SK-N-SH treated with all-trans-retinoic acid at 6 μM for 48 hours (cell line): ENCODE measurements at regions not wholly inside any gene's neighbourhood (a gene's known extent, or its start where the extent isn't known, plus 50 kb on each side); places are given as distances from the start of the nearest gene placed in this dataset.

Experiments
- ATAC-seq: fragments of 200-7000 bp; cut with Tn5 transposase; 3 replicates; pipeline ENCODE4 v1.9.1; 2020; ENCODE audit warnings: mild to moderate bottlenecking, moderate library complexity
- ARNTL ChIP-seq: fragments of 450-650 bp; formaldehyde crosslinking; IDR thresholded peaks from 2 replicates; pipeline ENCODE4 v1.5.0; 2020; ENCODE audit warnings: low read depth, mild to moderate bottlenecking, moderate library complexity, borderline replicate concordance
- BACH2 ChIP-seq: fragments of 250-450 bp; sonication (Bioruptor Pico); IDR thresholded peaks from 2 replicates; pipeline ENCODE4 v1.9.0; 2021; ENCODE audit warnings: mild to moderate bottlenecking, borderline replicate concordance
- CSDC2 ChIP-seq: fragments of 250-450 bp; sonication (Bioruptor Pico); IDR thresholded peaks from 2 replicates; pipeline ENCODE4 v1.5.0; 2020; ENCODE audit warnings: mild to moderate bottlenecking, moderate library complexity
- CSRNP3 ChIP-seq: fragments of 250-450 bp; sonication (Bioruptor Pico); IDR thresholded peaks from 2 replicates; pipeline ENCODE4 v1.5.1; 2021; ENCODE audit warnings: mild to moderate bottlenecking, moderate library complexity
- ESRRG ChIP-seq: fragments of 250-450 bp; sonication (Bioruptor Pico); IDR thresholded peaks from 2 replicates; pipeline ENCODE4 v1.6.1; 2021; ENCODE audit warnings: mild to moderate bottlenecking
- ISL1 ChIP-seq: fragments of 250-450 bp; sonication (Bioruptor Pico); IDR thresholded peaks from 2 replicates; pipeline ENCODE4 v2.1.2; 2022; ENCODE audit warnings: mild to moderate bottlenecking, moderate library complexity
- PATZ1 ChIP-seq: fragments of 250-450 bp; sonication (Bioruptor Pico); IDR thresholded peaks from 2 replicates; pipeline ENCODE4 v1.8.0; 2020; ENCODE audit warnings: mild to moderate bottlenecking, moderate library complexity, borderline replicate concordance
- PPARA ChIP-seq: fragments of 250-450 bp; sonication (Bioruptor Pico); IDR thresholded peaks from 2 replicates; pipeline ENCODE4 v1.5.0; 2020; ENCODE audit warnings: mild to moderate bottlenecking, borderline replicate concordance
- RARB ChIP-seq: fragments of 250-450 bp; sonication (Bioruptor Pico); IDR thresholded peaks from 2 replicates; pipeline ENCODE4 v1.8.0; 2021; ENCODE audit warnings: mild to moderate bottlenecking, moderate library complexity
- SNAI2 ChIP-seq: fragments of 250-450 bp; sonication (Bioruptor Pico); IDR thresholded peaks from 2 replicates; pipeline ENCODE4 v1.5.0; 2020; ENCODE audit warnings: mild to moderate bottlenecking, moderate library complexity
- TOX ChIP-seq: fragments of 250-450 bp; sonication (Bioruptor Pico); IDR thresholded peaks from 2 replicates; pipeline ENCODE4 v1.8.0; 2021; ENCODE audit warnings: mild to moderate bottlenecking, moderate library complexity, borderline replicate concordance
- ZC3H10 ChIP-seq: fragments of 250-450 bp; sonication (Bioruptor Pico); IDR thresholded peaks from 2 replicates; pipeline ENCODE4 v1.5.1; 2021; ENCODE audit warnings: mild to moderate bottlenecking, moderate library complexity
- ZFP3 ChIP-seq: fragments of 250-450 bp; sonication (Bioruptor Pico); IDR thresholded peaks from 2 replicates; pipeline ENCODE4 v1.5.0; 2020; ENCODE audit warnings: mild to moderate bottlenecking, moderate library complexity
- ZFP30 ChIP-seq: fragments of 450-650 bp; formaldehyde crosslinking; IDR thresholded peaks from 2 replicates; pipeline ENCODE4 v1.5.0; 2022; ENCODE audit warnings: mild to moderate bottlenecking, moderate library complexity
- ZNF565 ChIP-seq: fragments of 450-650 bp; formaldehyde crosslinking; conservative IDR thresholded peaks from 2 replicates; pipeline ENCODE4 v1.5.0; 2020; ENCODE audit warnings: low read depth, mild to moderate bottlenecking, moderate library complexity
- ZNF70 ChIP-seq: fragments of 450-650 bp; formaldehyde crosslinking; IDR thresholded peaks from 2 replicates; pipeline ENCODE4 v1.5.0; 2020; ENCODE audit warnings: mild to moderate bottlenecking, moderate library complexity
- ZNF8 ChIP-seq: fragments of 450-650 bp; formaldehyde crosslinking; IDR thresholded peaks from 2 replicates; pipeline ENCODE4 v1.5.0; 2020; ENCODE audit warnings: mild to moderate bottlenecking, moderate library complexity
- TF ChIP-seq, protein P1 (sequence below): fragments of 250-450 bp; sonication (Bioruptor Pico); IDR thresholded peaks from 2 replicates; pipeline ENCODE4 v1.5.0; 2020; ENCODE audit warnings: mild to moderate bottlenecking, moderate library complexity
- TF ChIP-seq, protein P2 (sequence below): fragments of 250-450 bp; sonication (Bioruptor Pico); IDR thresholded peaks from 2 replicates; pipeline ENCODE4 v1.5.1; 2020; ENCODE audit warnings: low read depth, mild to moderate bottlenecking, moderate library complexity

DNA sequence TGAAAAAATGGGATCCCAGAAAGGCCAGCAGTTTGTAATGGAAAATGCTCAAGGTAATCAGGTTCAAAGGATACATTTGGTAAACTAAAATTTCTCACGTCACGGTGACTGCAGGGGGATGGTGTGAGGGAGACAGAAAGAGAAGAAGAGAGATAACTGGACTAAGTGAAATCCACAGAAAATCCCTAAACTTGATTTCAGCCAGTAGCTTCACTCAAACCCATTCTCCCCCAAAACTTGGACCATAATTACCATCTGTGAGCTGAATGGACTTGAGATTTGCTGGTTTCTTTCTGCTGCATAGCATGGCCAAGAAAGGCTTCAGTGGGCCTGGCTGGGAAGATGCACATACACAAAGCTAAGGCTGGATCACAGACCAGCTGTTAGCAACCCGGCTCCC lies 155.4 kb upstream of the LMO4 start:
- TF ChIP-seq SNAI2 (CRISPR knock-in tag) (no peak), ZFP3 (CRISPR knock-in tag) (no peak), CSRNP3 (CRISPR knock-in tag) (no peak), PPARA (CRISPR knock-in tag) (no peak), CSDC2 (CRISPR knock-in tag) (no peak), ARNTL (CRISPR knock-in tag) (no peak), ZFP30 (CRISPR knock-in tag) (no peak), ZNF565 (CRISPR knock-in tag) (no peak), ZNF70 (CRISPR knock-in tag) (no peak), BACH2 (CRISPR knock-in tag) (no peak), TOX (CRISPR knock-in tag) (no peak), RARB (no peak), ESRRG (CRISPR knock-in tag) (no peak)
- TF ChIP-seq, protein P1, sequence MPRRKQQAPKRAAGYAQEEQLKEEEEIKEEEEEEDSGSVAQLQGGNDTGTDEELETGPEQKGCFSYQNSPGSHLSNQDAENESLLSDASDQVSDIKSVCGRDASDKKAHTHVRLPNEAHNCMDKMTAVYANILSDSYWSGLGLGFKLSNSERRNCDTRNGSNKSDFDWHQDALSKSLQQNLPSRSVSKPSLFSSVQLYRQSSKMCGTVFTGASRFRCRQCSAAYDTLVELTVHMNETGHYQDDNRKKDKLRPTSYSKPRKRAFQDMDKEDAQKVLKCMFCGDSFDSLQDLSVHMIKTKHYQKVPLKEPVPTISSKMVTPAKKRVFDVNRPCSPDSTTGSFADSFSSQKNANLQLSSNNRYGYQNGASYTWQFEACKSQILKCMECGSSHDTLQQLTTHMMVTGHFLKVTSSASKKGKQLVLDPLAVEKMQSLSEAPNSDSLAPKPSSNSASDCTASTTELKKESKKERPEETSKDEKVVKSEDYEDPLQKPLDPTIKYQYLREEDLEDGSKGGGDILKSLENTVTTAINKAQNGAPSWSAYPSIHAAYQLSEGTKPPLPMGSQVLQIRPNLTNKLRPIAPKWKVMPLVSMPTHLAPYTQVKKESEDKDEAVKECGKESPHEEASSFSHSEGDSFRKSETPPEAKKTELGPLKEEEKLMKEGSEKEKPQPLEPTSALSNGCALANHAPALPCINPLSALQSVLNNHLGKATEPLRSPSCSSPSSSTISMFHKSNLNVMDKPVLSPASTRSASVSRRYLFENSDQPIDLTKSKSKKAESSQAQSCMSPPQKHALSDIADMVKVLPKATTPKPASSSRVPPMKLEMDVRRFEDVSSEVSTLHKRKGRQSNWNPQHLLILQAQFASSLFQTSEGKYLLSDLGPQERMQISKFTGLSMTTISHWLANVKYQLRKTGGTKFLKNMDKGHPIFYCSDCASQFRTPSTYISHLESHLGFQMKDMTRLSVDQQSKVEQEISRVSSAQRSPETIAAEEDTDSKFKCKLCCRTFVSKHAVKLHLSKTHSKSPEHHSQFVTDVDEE = no peak
- TF ChIP-seq, protein P2, sequence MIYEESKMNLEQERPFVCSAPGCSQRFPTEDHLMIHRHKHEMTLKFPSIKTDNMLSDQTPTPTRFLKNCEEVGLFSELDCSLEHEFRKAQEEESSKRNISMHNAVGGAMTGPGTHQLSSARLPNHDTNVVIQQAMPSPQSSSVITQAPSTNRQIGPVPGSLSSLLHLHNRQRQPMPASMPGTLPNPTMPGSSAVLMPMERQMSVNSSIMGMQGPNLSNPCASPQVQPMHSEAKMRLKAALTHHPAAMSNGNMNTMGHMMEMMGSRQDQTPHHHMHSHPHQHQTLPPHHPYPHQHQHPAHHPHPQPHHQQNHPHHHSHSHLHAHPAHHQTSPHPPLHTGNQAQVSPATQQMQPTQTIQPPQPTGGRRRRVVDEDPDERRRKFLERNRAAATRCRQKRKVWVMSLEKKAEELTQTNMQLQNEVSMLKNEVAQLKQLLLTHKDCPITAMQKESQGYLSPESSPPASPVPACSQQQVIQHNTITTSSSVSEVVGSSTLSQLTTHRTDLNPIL = no peak
- TF ChIP-seq, all 23 proteins: peak for 0
- no peak for ATAC-seq

- ATAC-seq = no peak
- TF ChIP-seq ZNF8 (CRISPR knock-in tag) = no peak
- no peak for TF ChIP-seq BACH2 (CRISPR knock-in tag)
- TF ChIP-seq ARNTL (CRISPR knock-in tag) = no peak
- TF ChIP-seq, protein P2 = no peak
- no peak for TF ChIP-seq ZNF70 (CRISPR knock-in tag)
- no peak for TF ChIP-seq ESRRG (CRISPR knock-in tag)
- TF ChIP-seq TOX (CRISPR knock-in tag) = no peak
- TF ChIP-seq RARB = no peak
- no peak for TF ChIP-seq ISL1 (CRISPR knock-in tag)
- no peak for TF ChIP-seq ZFP30 (CRISPR knock-in tag)
- TF ChIP-seq CSDC2 (CRISPR knock-in tag) = no peak
- TF ChIP-seq ZC3H10 (CRISPR knock-in tag) = no peak
- no peak for TF ChIP-seq PATZ1 (CRISPR knock-in tag)
- TF ChIP-seq, protein P1 = no peak
Observed at GRCh38 chr1:87174724-87175245, 153.9 kb upstream of the LMO4 start.
